CD8-positive, alpha-beta memory T cell (primary cell): ENCODE measurements at regions not wholly inside any gene's neighbourhood (a gene's known extent, or its start where the extent isn't known, plus 50 kb on each side); places are given as distances from the start of the nearest gene placed in this dataset.

Experiments
- CTCF ChIA-PET: fragments of 350-600 bp; sonication (Branson Sonifier 250); formaldehyde crosslinking; loops from one replicate; lab custom pipeline; 2021; ENCODE audit warnings: antibody characterized with exemption; lab: Charles Lee
- POLR2A ChIA-PET: fragments of 350-600 bp; sonication (Branson Sonifier 250); formaldehyde crosslinking; loops from one replicate; lab custom pipeline; 2021; ENCODE audit warnings: antibody characterized with exemption; lab: Charles Lee
- DNase-seq, 5 donors: peaks; one replicate each; pipeline versions ENCODE4 v3.0.0 to v3.0.0-alpha.2; 2020 to 2022; ENCODE audit warnings: mixed read lengths in 1 of 5
- H3K27ac ChIP-seq: one replicate; pipeline ENCODE4 v1.7.0; 2013; ENCODE audit warnings: low read depth, mild to moderate bottlenecking, low read length, moderate library complexity
- H3K27me3 ChIP-seq: 2 replicates; pipeline ENCODE4 v1.7.0; 2013; ENCODE audit warnings: low read length, mild to moderate bottlenecking; ENCODE audit not compliant: insufficient read depth, poor library complexity, severe bottlenecking
- H3K36me3 ChIP-seq: 2 replicates; pipeline ENCODE4 v1.7.0; 2013; ENCODE audit warnings: mild to moderate bottlenecking, low read length, moderate library complexity; ENCODE audit not compliant: insufficient read depth
- H3K4me1 ChIP-seq: 2 replicates; pipeline ENCODE4 v1.7.0; 2013; ENCODE audit warnings: mild to moderate bottlenecking, low read length, moderate library complexity; ENCODE audit not compliant: insufficient read depth
- H3K4me3 ChIP-seq: 2 replicates; pipeline ENCODE4 v1.7.0; 2013; ENCODE audit warnings: mild to moderate bottlenecking, low read length
- H3K9me3 ChIP-seq: 2 replicates; pipeline ENCODE4 v1.7.0; 2013; ENCODE audit warnings: mild to moderate bottlenecking, low read length
- H3K27ac Mint-ChIP-seq, 8 donors: one replicate each; pipeline ENCODE4 v1.8.0; 2020 to 2021; ENCODE audit warnings: mixed read lengths in 8 of 8, mild to moderate bottlenecking in 6 of 8, inconsistent platforms in 3 of 8, moderate library complexity in 3 of 8
- H3K27me3 Mint-ChIP-seq, 2 donors: one replicate each; pipeline ENCODE4 v1.8.0; 2020 to 2021; ENCODE audit warnings: mixed read lengths in 2 of 2, mild to moderate bottlenecking in 1 of 2, moderate library complexity in 1 of 2
- H3K36me3 Mint-ChIP-seq, 3 donors: one replicate each; pipeline ENCODE4 v1.8.0; 2020 to 2021; ENCODE audit warnings: mixed read lengths in 3 of 3, inconsistent platforms in 1 of 3, mild to moderate bottlenecking in 1 of 3
- H3K4me1 Mint-ChIP-seq, 3 donors: one replicate each; pipeline ENCODE4 v1.8.0; 2020 to 2021; ENCODE audit warnings: mixed read lengths in 3 of 3, inconsistent platforms in 1 of 3, mild to moderate bottlenecking in 1 of 3
- H3K4me3 Mint-ChIP-seq, 7 donors: one replicate each; pipeline ENCODE4 v1.8.0; 2020 to 2021; ENCODE audit warnings: mixed read lengths in 7 of 7, mild to moderate bottlenecking in 6 of 7, moderate library complexity in 4 of 7, inconsistent platforms in 2 of 7
- H3K9me3 Mint-ChIP-seq, 5 donors: one replicate each; pipeline ENCODE4 v1.8.0; 2020 to 2022; ENCODE audit warnings: mixed read lengths in 5 of 5, mild to moderate bottlenecking in 3 of 5, moderate library complexity in 2 of 5, inconsistent platforms in 1 of 5

DNA sequence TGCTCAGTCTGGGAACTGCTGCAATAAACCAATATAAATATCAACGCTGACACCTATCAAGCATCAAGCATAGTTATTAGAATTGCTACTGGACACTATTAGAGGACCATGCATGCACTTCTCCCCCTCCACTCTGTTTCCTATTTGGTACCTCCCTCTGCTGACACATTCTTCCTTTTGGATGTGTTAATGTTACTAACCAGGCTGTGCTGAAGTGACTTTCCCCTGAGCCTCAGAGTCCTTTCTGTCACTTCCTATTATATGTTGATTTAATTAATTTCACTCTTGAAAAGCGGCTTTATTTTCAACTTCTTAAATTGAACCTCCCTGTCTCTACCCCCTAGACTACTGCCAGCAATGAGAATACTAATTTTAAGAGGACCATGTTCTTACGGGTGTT, 379.1 kb downstream of the MCTP2 start:
- Histone ChIP-seq H3K27me3 (no peaks in the 10 kb centered on the region), H3K4me1 (no peaks in the 10 kb centered on the region), H3K36me3 (no peaks in the 10 kb centered on the region), H3K9me3 (no peaks in the 10 kb centered on the region), H3K4me3 (no peak overlapping the region), H3K27ac (no peak overlapping the region)
- no peak overlapping the region for H3K27ac Mint-ChIP-seq
- H3K27me3 Mint-ChIP-seq: peaks cover 4 to 22% of the 10 kb centered on the region in 2 donors
- H3K4me1 Mint-ChIP-seq: peaks cover 10 to 17% (median 17%) of the 10 kb centered on the region in 3 donors
- H3K9me3 Mint-ChIP-seq: peaks cover 0 to under 1% (median 0%) of the 10 kb centered on the region in 5 donors
- CTCF ChIA-PET: no interaction called here
- no peak for DNase-seq
- no peaks in the 10 kb centered on the region for H3K36me3 Mint-ChIP-seq
- H3K4me3 Mint-ChIP-seq: no peak overlapping the region
- POLR2A ChIA-PET: no interaction called here

DNA sequence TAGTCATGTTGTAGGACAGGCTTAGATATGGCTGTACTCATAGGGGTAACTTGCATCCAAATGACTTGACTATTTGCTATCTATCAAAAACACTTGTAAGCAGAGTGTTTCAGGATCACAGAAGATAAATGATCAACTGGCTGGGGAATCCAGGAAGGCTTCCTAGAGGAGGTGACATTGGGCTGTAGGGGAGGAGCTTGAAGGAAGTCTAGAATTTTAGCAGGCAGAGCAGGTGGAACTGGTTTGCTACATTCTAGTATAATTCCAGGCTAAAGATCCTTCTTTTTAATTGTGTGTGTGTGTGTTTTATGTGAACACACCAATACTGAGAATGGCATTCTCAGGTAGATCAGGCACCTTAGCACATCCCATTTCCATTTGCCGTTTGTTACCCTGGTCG, 380.3 kb downstream of the MCTP2 start:
- Mint-ChIP-seq H3K4me3 (no peak overlapping the region), H3K4me1 (peaks cover 9 to 14% (median 12%) of the 10 kb centered on the region in 3 donors), H3K9me3 (no peaks in the 10 kb centered on the region), H3K27ac (no peak overlapping the region), H3K36me3 (no peaks in the 10 kb centered on the region), H3K27me3 (peaks cover 1 to 18% of the 10 kb centered on the region in 2 donors)
- CTCF ChIA-PET: no interaction called here
- no peak overlapping the region for H3K4me3 ChIP-seq
- H3K36me3 ChIP-seq: no peaks in the 10 kb centered on the region
- no peaks in the 10 kb centered on the region for H3K9me3 ChIP-seq
- POLR2A ChIA-PET: no interaction called here
- DNase-seq: no peak
- H3K27me3 ChIP-seq: no peaks in the 10 kb centered on the region
- no peak overlapping the region for H3K27ac ChIP-seq
- H3K4me1 ChIP-seq: no peaks in the 10 kb centered on the region

DNA sequence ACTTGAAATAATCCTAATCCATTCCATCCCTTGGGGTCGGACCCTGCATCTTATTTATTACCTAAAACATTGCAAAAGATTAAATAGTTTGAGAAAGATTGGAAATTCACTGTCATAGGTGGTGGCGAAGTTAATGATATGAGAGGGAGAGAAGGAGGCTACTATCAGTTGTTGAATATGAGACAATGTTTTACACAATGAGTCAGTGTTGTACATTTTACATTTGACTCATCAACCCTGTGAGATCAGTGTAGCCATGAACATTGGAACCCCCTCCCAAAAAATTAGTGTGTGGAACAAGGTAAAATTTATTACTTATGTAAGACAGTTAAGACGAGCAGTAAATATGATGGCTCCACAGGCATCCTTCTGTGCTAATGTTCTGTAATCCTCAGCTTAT, 384.3 kb downstream of the MCTP2 start:
- CTCF ChIA-PET: no interaction called here
- Histone ChIP-seq H3K27ac (no peak overlapping the region), H3K36me3 (no peaks in the 10 kb centered on the region), H3K4me1 (no peaks in the 10 kb centered on the region), H3K4me3 (no peak overlapping the region), H3K27me3 (no peaks in the 10 kb centered on the region), H3K9me3 (no peaks in the 10 kb centered on the region)
- Mint-ChIP-seq H3K27ac (no peak overlapping the region), H3K4me1 (no peaks in the 10 kb centered on the region), H3K4me3 (no peak overlapping the region), H3K9me3 (no peaks in the 10 kb centered on the region), H3K36me3 (no peaks in the 10 kb centered on the region), H3K27me3 (peaks cover 1 to 19% of the 10 kb centered on the region in 2 donors)
- POLR2A ChIA-PET: no interaction called here
- DNase-seq: no peak

DNA sequence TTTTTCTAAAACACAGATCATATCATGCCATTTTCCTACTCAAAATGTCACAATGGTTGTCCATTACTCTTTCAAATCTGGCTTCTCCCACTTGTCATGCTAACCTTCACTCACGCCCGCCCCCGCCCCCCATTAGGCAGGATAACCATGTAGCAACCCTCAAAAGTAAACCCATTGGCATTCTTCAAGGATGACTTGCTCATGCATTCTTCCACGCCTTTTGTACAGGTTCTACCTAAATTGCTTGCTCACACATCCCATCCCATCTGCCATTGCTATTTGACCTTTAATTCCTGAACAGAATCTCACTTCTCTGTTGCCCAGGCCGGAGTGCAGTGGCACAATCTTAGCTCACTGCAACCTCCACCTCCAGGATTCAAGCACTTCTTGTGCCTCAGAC, 389.3 kb downstream of the MCTP2 start:
- CTCF ChIA-PET: interaction anchor here (1.0 kb wide), 1 partner anchor 15 kb away, joined by 3 read pairs; no protein-coding TSS in a partner anchor
- H3K4me1 ChIP-seq: no peaks in the 10 kb centered on the region
- H3K27me3 ChIP-seq: no peaks in the 10 kb centered on the region
- POLR2A ChIA-PET: no interaction called here
- H3K9me3 Mint-ChIP-seq: no peaks in the 10 kb centered on the region
- H3K36me3 Mint-ChIP-seq: no peaks in the 10 kb centered on the region
- no peaks in the 10 kb centered on the region for H3K36me3 ChIP-seq
- no peaks in the 10 kb centered on the region for H3K4me1 Mint-ChIP-seq
- H3K27me3 Mint-ChIP-seq: peaks cover 1 to 8% of the 10 kb centered on the region in 2 donors
- DNase-seq: no peak
- H3K4me3 Mint-ChIP-seq: no peak overlapping the region
- H3K27ac Mint-ChIP-seq: no peak overlapping the region
- H3K4me3 ChIP-seq: no peak overlapping the region
- no peaks in the 10 kb centered on the region for H3K9me3 ChIP-seq
- no peak overlapping the region for H3K27ac ChIP-seq

- Mint-ChIP-seq H3K36me3 (no peaks in the 10 kb centered on the region), H3K4me1 (no peaks in the 10 kb centered on the region), H3K9me3 (no peaks in the 10 kb centered on the region), H3K27ac (no peak overlapping the region), H3K27me3 (peaks cover 1 to 8% of the 10 kb centered on the region in 2 donors), H3K4me3 (no peak overlapping the region)
- Histone ChIP-seq H3K9me3 (no peaks in the 10 kb centered on the region), H3K27me3 (no peaks in the 10 kb centered on the region), H3K4me3 (no peak overlapping the region), H3K4me1 (no peaks in the 10 kb centered on the region), H3K36me3 (no peaks in the 10 kb centered on the region), H3K27ac (no peak overlapping the region)
- DNase-seq: no peak
- ChIA-PET POLR2A (no interaction called here), CTCF (no interaction called here)
These were observed 390.4 kb downstream of the MCTP2 start for GRCh38 chr15:94621736-94622135.

- Histone ChIP-seq H3K27ac (no peak overlapping the region), H3K9me3 (no peaks in the 10 kb centered on the region), H3K36me3 (no peaks in the 10 kb centered on the region), H3K4me3 (no peak overlapping the region), H3K27me3 (no peaks in the 10 kb centered on the region), H3K4me1 (no peaks in the 10 kb centered on the region)
- no peak for DNase-seq
- no peaks in the 10 kb centered on the region for H3K36me3 Mint-ChIP-seq
- H3K27me3 Mint-ChIP-seq: peaks cover 0 to 4% of the 10 kb centered on the region in 2 donors
- POLR2A ChIA-PET: no interaction called here
- no peak overlapping the region for H3K27ac Mint-ChIP-seq
- peaks cover 0 to 8% (median 8%) of the 10 kb centered on the region in 3 donors for H3K4me1 Mint-ChIP-seq
- H3K9me3 Mint-ChIP-seq: no peaks in the 10 kb centered on the region
- CTCF ChIA-PET: no interaction called here
- H3K4me3 Mint-ChIP-seq: no peak overlapping the region
These were observed 395.6 kb downstream of the MCTP2 start for GRCh38 chr15:94626949-94627348.

GRCh38 chr15:94631608-94632007, 400.2 kb downstream of the MCTP2 start:
- no peaks in the 10 kb centered on the region for H3K9me3 Mint-ChIP-seq
- no peaks in the 10 kb centered on the region for H3K36me3 ChIP-seq
- H3K9me3 ChIP-seq: no peaks in the 10 kb centered on the region
- H3K27me3 Mint-ChIP-seq: peaks cover 4% of the 10 kb centered on the region in 2 donors
- H3K36me3 Mint-ChIP-seq: no peaks in the 10 kb centered on the region
- CTCF ChIA-PET: no interaction called here
- H3K4me1 ChIP-seq: no peaks in the 10 kb centered on the region
- DNase-seq: no peak
- H3K4me3 Mint-ChIP-seq: no peak overlapping the region
- H3K27ac Mint-ChIP-seq: no peak overlapping the region
- POLR2A ChIA-PET: no interaction called here
- no peaks in the 10 kb centered on the region for H3K27me3 ChIP-seq
- peaks cover 2 to 15% (median 12%) of the 10 kb centered on the region in 3 donors for H3K4me1 Mint-ChIP-seq
- no peak overlapping the region for H3K27ac ChIP-seq
- no peak overlapping the region for H3K4me3 ChIP-seq

DNA sequence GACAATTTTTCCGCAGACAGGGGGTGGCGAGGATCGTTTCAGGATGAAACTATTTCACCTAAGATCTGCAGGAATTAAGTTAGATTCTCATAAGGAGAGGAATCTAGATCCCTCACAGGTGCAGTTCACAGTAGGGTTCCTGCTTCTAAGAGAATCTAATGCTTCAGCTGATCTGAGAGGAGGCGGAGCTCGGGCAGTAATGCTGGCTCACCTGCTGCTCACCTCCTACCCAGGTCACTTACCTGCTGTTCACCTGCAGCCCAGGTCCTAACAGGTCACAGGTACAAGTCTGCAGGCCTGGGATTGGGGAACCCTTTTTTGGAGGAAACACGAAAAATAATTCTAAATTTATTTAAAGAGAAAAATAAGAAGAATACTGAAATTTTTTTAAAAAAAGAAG, 406.8 kb downstream of the MCTP2 start:
- CTCF ChIA-PET: no interaction called here
- Mint-ChIP-seq H3K4me3 (no peak overlapping the region), H3K36me3 (no peaks in the 10 kb centered on the region), H3K4me1 (no peaks in the 10 kb centered on the region), H3K27me3 (peaks cover 0 to 9% of the 10 kb centered on the region in 2 donors), H3K9me3 (no peaks in the 10 kb centered on the region), H3K27ac (no peak overlapping the region)
- no peaks in the 10 kb centered on the region for H3K9me3 ChIP-seq
- no peak overlapping the region for H3K27ac ChIP-seq
- H3K36me3 ChIP-seq: no peaks in the 10 kb centered on the region
- no peak overlapping the region for H3K4me3 ChIP-seq
- no peak for DNase-seq
- POLR2A ChIA-PET: no interaction called here
- no peaks in the 10 kb centered on the region for H3K27me3 ChIP-seq
- H3K4me1 ChIP-seq: no peaks in the 10 kb centered on the region

DNA sequence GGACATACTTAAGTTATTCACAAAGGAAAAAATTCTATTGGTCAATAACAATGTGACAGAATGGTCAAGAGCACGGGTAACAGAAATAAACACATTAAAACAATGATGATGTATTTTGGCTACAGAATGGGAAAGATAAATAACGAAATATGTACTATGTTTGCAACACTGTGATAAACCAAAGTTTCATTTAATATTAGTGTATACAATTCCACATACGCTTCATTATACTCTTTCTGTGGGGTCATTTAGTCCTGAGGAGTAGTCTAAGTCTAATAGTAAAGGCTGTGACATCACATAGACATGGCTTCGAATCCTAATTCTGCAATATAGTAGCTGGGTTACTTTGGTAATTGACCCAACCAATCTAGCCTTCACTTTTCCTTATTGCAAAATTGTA, 408.3 kb downstream of the MCTP2 start:
- H3K36me3 ChIP-seq: no peaks in the 10 kb centered on the region
- H3K27ac Mint-ChIP-seq: no peak overlapping the region
- H3K4me1 ChIP-seq: no peaks in the 10 kb centered on the region
- peaks cover 0 to 9% of the 10 kb centered on the region in 2 donors for H3K27me3 Mint-ChIP-seq
- H3K9me3 ChIP-seq: no peaks in the 10 kb centered on the region
- no peaks in the 10 kb centered on the region for H3K27me3 ChIP-seq
- ChIA-PET POLR2A (no interaction called here), CTCF (no interaction called here)
- H3K4me3 Mint-ChIP-seq: no peak overlapping the region
- H3K36me3 Mint-ChIP-seq: no peaks in the 10 kb centered on the region
- H3K27ac ChIP-seq: no peak overlapping the region
- DNase-seq: no peak
- no peaks in the 10 kb centered on the region for H3K4me1 Mint-ChIP-seq
- H3K9me3 Mint-ChIP-seq: no peaks in the 10 kb centered on the region
- no peak overlapping the region for H3K4me3 ChIP-seq
